Liver (tissue), 8 donors: ENCODE measurements at regions not wholly inside any gene's neighbourhood (a gene's known extent, or its start where the extent isn't known, plus 50 kb on each side); places are given as distances from the start of the nearest gene placed in this dataset.

Source experiments
- DNase-seq: peaks from one replicate; pipeline ENCODE4 v3.0.0-alpha.2; 2017; ENCODE audit warnings: low spot score
- H3K27ac ChIP-seq, 2 donors: one replicate each; pipeline ENCODE4 v1.7.0; 2013; ENCODE audit warnings: inconsistent platforms in 2 of 2, low read length in 2 of 2, control low read depth in 1 of 2, low read depth in 1 of 2, mild to moderate bottlenecking in 1 of 2
- H3K27me3 ChIP-seq, 4 donors: one replicate each; pipeline versions ENCODE4 v1.6.1 to v1.7.0; 2013; ENCODE audit warnings: low read length in 3 of 4, inconsistent platforms in 1 of 4, mild to moderate bottlenecking in 1 of 4, moderate library complexity in 1 of 4; ENCODE audit not compliant: control insufficient read depth in 4 of 4, insufficient read depth in 4 of 4
- H3K36me3 ChIP-seq, 4 donors: one replicate each; pipeline versions ENCODE4 v1.6.1 to v1.7.0; 2013; ENCODE audit warnings: low read length in 3 of 4, mild to moderate bottlenecking in 3 of 4, low read depth in 1 of 4, moderate library complexity in 1 of 4; ENCODE audit not compliant: control insufficient read depth in 4 of 4, insufficient read depth in 3 of 4
- H3K4me1 ChIP-seq, 4 donors: one replicate each; pipeline versions ENCODE4 v1.6.1 to v1.7.0; 2013; ENCODE audit warnings: low read length in 3 of 4, mild to moderate bottlenecking in 3 of 4, moderate library complexity in 1 of 4; ENCODE audit not compliant: control insufficient read depth in 4 of 4, insufficient read depth in 4 of 4
- H3K4me3 ChIP-seq, 3 donors: one replicate each; pipeline versions ENCODE4 v1.6.1 to v1.7.0; 2013; ENCODE audit warnings: low read length in 3 of 3, control low read depth in 1 of 3, low read depth in 1 of 3, mild to moderate bottlenecking in 1 of 3
- H3K9ac ChIP-seq, 2 donors: one replicate each; pipeline ENCODE4 v1.7.0; 2013; ENCODE audit warnings: low read length in 2 of 2, mild to moderate bottlenecking in 2 of 2, moderate library complexity in 2 of 2, control low read depth in 1 of 2, low read depth in 1 of 2
- H3K9me3 ChIP-seq, 4 donors: one replicate each; pipeline versions ENCODE4 v1.6.1 to v1.7.0; 2013; ENCODE audit warnings: low read length in 3 of 4; ENCODE audit not compliant: control insufficient read depth in 4 of 4
- ATF3 ChIP-seq: IDR thresholded peaks from 2 replicates; pipeline ENCODE4 v1.6.1; 2016; ENCODE audit warnings: antibody characterized with exemption
- CTCF ChIP-seq: fragments of 150-350 bp; IDR thresholded peaks from 2 replicates; pipeline ENCODE4 v1.5.1; 2017; ENCODE audit warnings: improper control_type of control experiment, low read depth, low read length; ENCODE audit not compliant: missing input control
- EGR1 ChIP-seq, 2 donors: IDR thresholded peaks; 2 replicates each; pipeline ENCODE4 v1.6.1; 2016 to 2018; ENCODE audit warnings: antibody characterized with exemption in 2 of 2, low read depth in 2 of 2
- FOXA1 ChIP-seq: IDR thresholded peaks from 2 replicates; pipeline ENCODE4 v1.6.1; 2016; ENCODE audit warnings: antibody characterized with exemption
- HNF4A ChIP-seq, 2 donors: conservative IDR thresholded peaks; 2 replicates each; pipeline ENCODE4 v1.6.1; 2016; ENCODE audit warnings: antibody characterized with exemption in 2 of 2, mild to moderate bottlenecking in 2 of 2
- HNF4G ChIP-seq: IDR thresholded peaks from 2 replicates; pipeline ENCODE4 v1.6.1; 2016; ENCODE audit warnings: antibody characterized with exemption
- JUND ChIP-seq, 2 donors: IDR thresholded peaks; 2 replicates each; pipeline ENCODE4 v1.6.1; 2016; ENCODE audit warnings: antibody characterized with exemption in 2 of 2
- NR2F2 ChIP-seq: IDR thresholded peaks from 2 replicates; pipeline ENCODE4 v1.6.1; 2016; ENCODE audit warnings: antibody characterized with exemption
- RAD21 ChIP-seq, 2 donors: IDR thresholded peaks; 2 replicates each; pipeline ENCODE4 v1.6.1; 2016; ENCODE audit warnings: antibody characterized with exemption in 2 of 2, mild to moderate bottlenecking in 2 of 2
- RXRA ChIP-seq, 2 donors: IDR thresholded peaks; 2 replicates each; pipeline ENCODE4 v1.6.1; 2017 to 2018; ENCODE audit warnings: antibody characterized with exemption in 2 of 2, mild to moderate bottlenecking in 1 of 2
- SP1 ChIP-seq: IDR thresholded peaks from 2 replicates; pipeline ENCODE4 v1.6.1; 2018; ENCODE audit warnings: antibody characterized with exemption, mild to moderate bottlenecking
- TAF1 ChIP-seq: conservative IDR thresholded peaks from 2 replicates; pipeline ENCODE4 v1.6.1; 2016; ENCODE audit warnings: antibody characterized with exemption, mild to moderate bottlenecking
- YY1 ChIP-seq: IDR thresholded peaks from 2 replicates; pipeline ENCODE4 v1.6.1; 2016; ENCODE audit warnings: antibody characterized with exemption, mild to moderate bottlenecking
- ZBTB33 ChIP-seq: IDR thresholded peaks from 2 replicates; pipeline ENCODE4 v1.6.1; 2016; ENCODE audit warnings: antibody characterized with exemption
- WGBS: extraction: QIAGEN DNeasy Blood & Tissue Kit; methylation state at CpG from one replicate; pipeline ENCODE4 v1.1.7; 2013; 5-methylcytosine and 5-hydroxymethylcytosine counted together
- donor health status: healthy.
- donor health status: healthy.
- donor health status: healthy.
- donor health status: healthy.
- donor health status: healthy.

GRCh38 chr12:46893434-46893833, 67.6 kb upstream of the SLC38A4 start:
- TF ChIP-seq NR2F2 (no peak), ATF3 (no peak), YY1 (no peak), RAD21 (IDR thresholded peaks at IDR 0.05) (no peak)
- H3K36me3 ChIP-seq, result no peaks in the 10 kb centered on the region
- H3K27me3 ChIP-seq, result no peaks in the 10 kb centered on the region
- DNase-seq, result no peak
- no peak overlapping the region for H3K27ac ChIP-seq
- WGBS, result 99% methylated on average over 1 of the region's 1 CpG
- H3K9ac ChIP-seq, result no peak overlapping the region
- H3K4me3 ChIP-seq, result no peak overlapping the region
- H3K4me1 ChIP-seq, result no peaks in the 10 kb centered on the region
- H3K9me3 ChIP-seq, result peaks cover 0 to 1% (median 0%) of the 10 kb centered on the region in 4 donors

GRCh38 chr12:46895726-46896125, 69.9 kb upstream of the SLC38A4 start:
- no peak for TF ChIP-seq HNF4A (conservative IDR thresholded peaks at IDR 0.05)
- no peak for TF ChIP-seq FOXA1
- TF ChIP-seq EGR1 (IDR thresholded peaks at IDR 0.05; ENCODE audit: low read depth in 2 of 2), result no peak
- TF ChIP-seq SP1, result no peak
- TF ChIP-seq CTCF, result no peak
- TF ChIP-seq ZBTB33, result no peak
- no peak for TF ChIP-seq TAF1
- no peak for TF ChIP-seq NR2F2
- no peaks in the 10 kb centered on the region for H3K36me3 ChIP-seq
- H3K9ac ChIP-seq, result no peak overlapping the region
- WGBS, result 60% methylated on average over 3 of the region's 3 CpGs
- no peak overlapping the region for H3K4me3 ChIP-seq
- H3K4me1 ChIP-seq, result peaks cover 0 to 2% (median 1%) of the 10 kb centered on the region in 4 donors
- peaks cover 0 to under 1% (median 0%) of the 10 kb centered on the region in 4 donors for H3K9me3 ChIP-seq
- no peak overlapping the region for H3K27ac ChIP-seq
- no peaks in the 10 kb centered on the region for H3K27me3 ChIP-seq
- no peak for DNase-seq

GRCh38 chr12:46896680-46897079, 70.9 kb upstream of the SLC38A4 start:
- Histone ChIP-seq H3K36me3 (no peaks in the 10 kb centered on the region), H3K27me3 (no peaks in the 10 kb centered on the region), H3K4me3 (no peak overlapping the region), H3K4me1 (peaks cover 2 to 5% (median 4%) of the 10 kb centered on the region in 4 donors), H3K9ac (no peak overlapping the region), H3K27ac (no peak overlapping the region), H3K9me3 (no peaks in the 10 kb centered on the region)
- no peak for DNase-seq
- TF ChIP-seq RXRA (IDR thresholded peaks at IDR 0.05), result no peak
- TF ChIP-seq TAF1, result no peak
- TF ChIP-seq HNF4G, result no peak
- no peak for TF ChIP-seq RAD21 (IDR thresholded peaks at IDR 0.05)
- TF ChIP-seq HNF4A (conservative IDR thresholded peaks at IDR 0.05), result no peak
- TF ChIP-seq SP1, result no peak
- TF ChIP-seq JUND (IDR thresholded peaks at IDR 0.05), result no peak
- TF ChIP-seq CTCF, result no peak
- TF ChIP-seq YY1, result no peak
- TF ChIP-seq ATF3, result no peak
- 0% methylated on average over 1 of the region's 1 CpG for WGBS
